A549 (cell line): ENCODE measurements at regions not wholly inside any gene's neighbourhood (a gene's known extent, or its start where the extent isn't known, plus 50 kb on each side); places are given as distances from the start of the nearest gene placed in this dataset.

Source experiments
- CEBPB ChIP-seq, 2 experiments: fragments of >200 bp in 1 of 2; sonication (Bioruptor Twin) in 1 of 2; formaldehyde crosslinking in 1 of 2; IDR thresholded peaks; 2 replicates each; pipeline ENCODE4 v1.6.1; 2012 to 2016
- EP300 ChIP-seq, 2 experiments: fragments of >200 bp; sonication (Bioruptor Twin); formaldehyde crosslinking; IDR thresholded peaks; 2 replicates in 1 of 2; 3 replicates in 1 of 2; pipeline ENCODE4 v1.6.1; 2016 to 2017
- ESRRA ChIP-seq: fragments of 150-350 bp; IDR thresholded peaks from 2 replicates; pipeline ENCODE4 v1.6.1; 2014; ENCODE audit warnings: mild to moderate bottlenecking, low read length, borderline replicate concordance
- FOXS1 ChIP-seq: fragments of 250-450 bp; sonication (Bioruptor Pico); IDR thresholded peaks from 2 replicates; pipeline ENCODE4 v1.5.0; 2020; ENCODE audit warnings: mild to moderate bottlenecking, moderate library complexity
- HDAC2 ChIP-seq: fragments of 200-600 bp; sonication (generic); IDR thresholded peaks from 2 replicates; pipeline ENCODE4 v1.6.1; 2016
- JUN ChIP-seq, 2 experiments: fragments of >200 bp; sonication (Bioruptor Twin); formaldehyde crosslinking; IDR thresholded peaks; 2 replicates in 1 of 2; 3 replicates in 1 of 2; pipeline ENCODE4 v1.6.1; 2016 to 2017
- MAFK ChIP-seq: fragments of 450-650 bp; IDR thresholded peaks from 2 replicates; pipeline ENCODE4 v1.6.1; 2014; ENCODE audit not compliant: partially characterized antibody
- MAX ChIP-seq: IDR thresholded peaks from 2 replicates; pipeline ENCODE4 v1.6.1; 2012
- MYC ChIP-seq: IDR thresholded peaks from 2 replicates; pipeline ENCODE4 v1.6.1; 2012; ENCODE audit warnings: mild to moderate bottlenecking, inconsistent platforms, low read length, improper control_type of control experiment, borderline replicate concordance
- PHF8 ChIP-seq: fragments of 200-600 bp; sonication (generic); IDR thresholded peaks from 2 replicates; pipeline ENCODE4 v1.6.1; 2016; ENCODE audit warnings: low read depth, mild to moderate bottlenecking, antibody characterized with exemption, moderate library complexity, borderline replicate concordance
- POLR2A ChIP-seq: IDR thresholded peaks from 2 replicates; pipeline ENCODE4 v1.6.1; 2012; ENCODE audit warnings: mild to moderate bottlenecking, low read length
- RFX5 ChIP-seq: fragments of 450-650 bp; IDR thresholded peaks from 2 replicates; pipeline ENCODE4 v1.7.1; 2014; ENCODE audit warnings: antibody characterized with exemption, mild to moderate bottlenecking, moderate library complexity
- ZNF302 ChIP-seq: fragments of 250-450 bp; sonication (Bioruptor Pico); IDR thresholded peaks from 2 replicates; pipeline ENCODE4 v1.9.0; 2021; ENCODE audit warnings: inconsistent platforms, mild to moderate bottlenecking, moderate library complexity
- TF ChIP-seq, protein P1 (sequence below): fragments of >200 bp; sonication (Bioruptor Twin); formaldehyde crosslinking; IDR thresholded peaks from 3 replicates; pipeline ENCODE4 v1.5.1; 2016

DNA sequence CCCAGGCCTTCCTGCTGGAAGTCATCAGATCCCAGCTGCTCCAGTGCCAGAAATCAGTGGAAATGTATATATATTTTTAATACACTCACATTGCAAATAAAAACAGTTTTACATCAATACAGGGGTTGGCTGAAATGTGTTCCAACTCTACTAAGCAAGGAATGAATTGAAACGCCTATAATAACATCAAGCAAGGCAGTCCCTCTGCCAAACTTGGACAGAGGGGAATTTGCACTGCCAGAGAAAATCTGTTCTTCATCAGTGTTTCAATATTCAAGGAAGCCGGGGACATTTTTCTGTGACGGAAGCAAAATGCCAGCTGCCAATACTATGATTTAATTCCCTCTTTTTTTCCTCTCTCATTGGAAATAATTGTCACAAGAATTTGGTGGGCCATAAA, 335.3 kb downstream of the TNS1 start:
- TF ChIP-seq, protein P1, sequence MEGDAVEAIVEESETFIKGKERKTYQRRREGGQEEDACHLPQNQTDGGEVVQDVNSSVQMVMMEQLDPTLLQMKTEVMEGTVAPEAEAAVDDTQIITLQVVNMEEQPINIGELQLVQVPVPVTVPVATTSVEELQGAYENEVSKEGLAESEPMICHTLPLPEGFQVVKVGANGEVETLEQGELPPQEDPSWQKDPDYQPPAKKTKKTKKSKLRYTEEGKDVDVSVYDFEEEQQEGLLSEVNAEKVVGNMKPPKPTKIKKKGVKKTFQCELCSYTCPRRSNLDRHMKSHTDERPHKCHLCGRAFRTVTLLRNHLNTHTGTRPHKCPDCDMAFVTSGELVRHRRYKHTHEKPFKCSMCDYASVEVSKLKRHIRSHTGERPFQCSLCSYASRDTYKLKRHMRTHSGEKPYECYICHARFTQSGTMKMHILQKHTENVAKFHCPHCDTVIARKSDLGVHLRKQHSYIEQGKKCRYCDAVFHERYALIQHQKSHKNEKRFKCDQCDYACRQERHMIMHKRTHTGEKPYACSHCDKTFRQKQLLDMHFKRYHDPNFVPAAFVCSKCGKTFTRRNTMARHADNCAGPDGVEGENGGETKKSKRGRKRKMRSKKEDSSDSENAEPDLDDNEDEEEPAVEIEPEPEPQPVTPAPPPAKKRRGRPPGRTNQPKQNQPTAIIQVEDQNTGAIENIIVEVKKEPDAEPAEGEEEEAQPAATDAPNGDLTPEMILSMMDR: no peak
- TF ChIP-seq JUN (IDR thresholded peaks at IDR 0.05) (no peak), MAX (no peak), ESRRA (no peak), POLR2A (no peak), EP300 (IDR thresholded peaks at IDR 0.05) (no peak), FOXS1 (CRISPR knock-in tag) (no peak), PHF8 (no peak), MAFK (no peak), CEBPB (IDR thresholded peaks at IDR 0.05) (no peak), MYC (no peak), RFX5 (no peak), HDAC2 (no peak), ZNF302 (CRISPR knock-in tag) (no peak)
